Activated T-cell treated with anti-CD3 and anti-CD28 coated beads, Interleukin-2, amount 50 U/mL, for 24 hours (primary cell): ENCODE measurements at regions not wholly inside any gene's neighbourhood (a gene's known extent, or its start where the extent isn't known, plus 50 kb on each side); places are given as distances from the start of the nearest gene placed in this dataset.

ENCODE experiments used
- DNase-seq: peaks from one replicate; pipeline ENCODE4 v3.0.0-alpha.2; 2020
- H3K27ac Mint-ChIP-seq: 2 replicates; pipeline ENCODE4 v1.8.0; 2020; ENCODE audit warnings: mild to moderate bottlenecking, mixed read lengths
- H3K27me3 Mint-ChIP-seq: 2 replicates; pipeline ENCODE4 v1.8.0; 2020; ENCODE audit warnings: mixed read lengths
- H3K36me3 Mint-ChIP-seq: 2 replicates; pipeline ENCODE4 v1.8.0; 2020; ENCODE audit warnings: low read depth, mixed read lengths
- H3K4me1 Mint-ChIP-seq: 2 replicates; pipeline ENCODE4 v1.8.0; 2020; ENCODE audit warnings: low read depth, mixed read lengths
- H3K4me3 Mint-ChIP-seq: 2 replicates; pipeline ENCODE4 v1.8.0; 2020; ENCODE audit warnings: mild to moderate bottlenecking, moderate library complexity, mixed read lengths
- H3K9me3 Mint-ChIP-seq: 2 replicates; pipeline ENCODE4 v1.8.0; 2020; ENCODE audit warnings: mixed read lengths

DNA sequence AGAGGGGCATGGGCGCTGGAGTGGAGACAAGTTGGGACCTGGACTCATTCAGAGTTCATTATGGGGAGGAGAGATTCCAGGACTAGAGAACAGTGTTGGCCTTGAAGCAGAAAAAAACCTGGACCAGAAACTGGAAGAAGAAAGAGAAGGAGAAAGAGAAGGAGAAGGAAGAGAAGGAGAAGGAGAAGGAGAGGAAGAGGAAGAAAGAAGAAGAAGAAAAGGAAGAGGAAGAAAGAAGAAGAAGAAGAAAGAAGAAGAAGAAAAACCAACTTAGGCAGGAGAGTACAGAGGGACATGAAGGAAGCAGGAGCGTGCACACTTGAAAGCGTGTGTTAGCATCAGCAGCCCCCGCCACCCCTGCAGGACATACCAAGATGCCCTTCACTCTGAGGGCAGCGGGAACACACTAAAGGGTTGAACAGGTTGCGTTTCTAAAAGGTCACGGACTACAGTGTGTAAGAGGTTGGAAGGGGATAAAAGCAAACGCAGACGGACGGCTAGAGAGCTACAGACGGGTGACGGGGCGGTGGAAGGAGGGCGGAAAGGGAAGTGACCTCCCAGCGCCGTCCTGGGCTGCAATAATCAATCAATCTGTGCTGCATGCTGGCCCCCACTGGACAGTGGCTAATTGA lies 95.3 kb downstream of the SEC61G start:
- H3K27ac Mint-ChIP-seq = no peak overlapping the region
- peaks cover 17% of the 10 kb centered on the region for H3K4me1 Mint-ChIP-seq
- H3K9me3 Mint-ChIP-seq = no peaks in the 10 kb centered on the region
- peak overlapping the region; percentile 9 for H3K4me3 Mint-ChIP-seq
- H3K36me3 Mint-ChIP-seq = no peaks in the 10 kb centered on the region
- peaks cover 43% of the 10 kb centered on the region for H3K27me3 Mint-ChIP-seq
- no peak for DNase-seq

DNA sequence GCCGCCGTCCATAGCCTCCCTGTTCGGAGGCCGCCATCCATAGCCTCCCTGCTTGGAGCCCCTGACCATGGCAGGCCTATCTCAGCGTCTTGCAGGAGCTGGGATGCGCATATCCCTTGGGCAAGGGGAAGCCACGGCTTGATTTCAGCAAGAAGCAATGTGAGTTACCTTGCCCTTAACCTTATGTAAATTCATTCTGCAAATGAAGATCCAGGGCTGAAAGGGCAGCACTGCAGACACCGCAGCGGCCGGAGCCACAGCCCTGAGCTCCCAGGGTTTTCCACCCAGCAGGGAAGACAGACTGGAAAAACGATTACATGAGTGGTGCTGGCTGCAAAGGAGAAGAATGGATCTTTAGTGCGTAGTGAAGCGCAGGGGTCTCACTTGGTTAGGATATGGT lies 95.8 kb downstream of the SEC61G start:
- Mint-ChIP-seq H3K4me3 (no peak overlapping the region), H3K36me3 (no peaks in the 10 kb centered on the region), H3K27me3 (peaks cover 43% of the 10 kb centered on the region), H3K27ac (no peak overlapping the region), H3K4me1 (peaks cover 17% of the 10 kb centered on the region), H3K9me3 (no peaks in the 10 kb centered on the region)
- no peak for DNase-seq

DNA sequence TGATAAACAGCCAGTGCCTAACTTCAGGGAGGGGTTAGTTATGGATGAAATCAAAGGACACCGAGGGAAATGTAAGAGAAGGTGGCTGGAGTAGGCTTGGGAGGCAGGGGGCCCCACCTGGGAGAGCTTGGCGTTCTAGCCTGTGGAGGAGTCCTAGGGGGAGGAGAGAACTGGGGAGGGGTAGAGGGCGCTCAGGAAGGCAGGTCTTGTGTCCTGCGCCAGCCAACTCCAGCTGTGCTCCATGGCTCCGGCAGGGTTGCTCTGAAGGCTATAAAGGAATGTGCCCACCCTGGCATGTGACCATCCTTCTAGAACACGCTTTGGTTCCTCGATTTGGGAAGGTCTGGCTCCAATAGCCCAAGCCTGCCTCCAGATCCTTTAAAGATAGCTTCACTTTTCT lies 96.3 kb downstream of the SEC61G start:
- H3K4me3 Mint-ChIP-seq = no peak overlapping the region
- no peak for DNase-seq
- peaks cover 17% of the 10 kb centered on the region for H3K4me1 Mint-ChIP-seq
- no peaks in the 10 kb centered on the region for H3K36me3 Mint-ChIP-seq
- no peaks in the 10 kb centered on the region for H3K9me3 Mint-ChIP-seq
- peaks cover 43% of the 10 kb centered on the region for H3K27me3 Mint-ChIP-seq
- H3K27ac Mint-ChIP-seq = no peak overlapping the region

DNA sequence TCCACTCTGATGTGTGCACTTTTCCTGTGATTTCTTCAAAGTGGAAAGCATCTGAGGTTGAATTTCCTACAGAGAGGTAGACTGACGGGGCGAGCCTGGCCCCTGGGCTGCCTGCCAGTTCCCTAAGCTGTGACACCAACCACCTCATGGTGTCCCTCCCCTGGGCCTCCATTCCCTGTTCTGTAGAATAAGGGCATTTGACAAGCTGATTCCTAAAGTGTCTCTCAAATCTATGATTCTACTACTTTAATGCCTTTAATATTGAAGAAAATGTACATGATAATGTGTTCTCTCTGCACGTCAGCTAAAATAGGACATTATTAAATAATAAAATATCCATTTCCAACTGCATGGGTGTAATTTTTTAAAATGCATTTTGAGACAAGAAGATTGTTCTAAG lies 105.1 kb downstream of the SEC61G start:
- Mint-ChIP-seq H3K27me3 (no peaks in the 10 kb centered on the region), H3K4me1 (no peaks in the 10 kb centered on the region), H3K27ac (no peak overlapping the region), H3K4me3 (no peak overlapping the region), H3K36me3 (no peaks in the 10 kb centered on the region), H3K9me3 (peaks cover 3% of the 10 kb centered on the region)
- DNase-seq = no peak

DNA sequence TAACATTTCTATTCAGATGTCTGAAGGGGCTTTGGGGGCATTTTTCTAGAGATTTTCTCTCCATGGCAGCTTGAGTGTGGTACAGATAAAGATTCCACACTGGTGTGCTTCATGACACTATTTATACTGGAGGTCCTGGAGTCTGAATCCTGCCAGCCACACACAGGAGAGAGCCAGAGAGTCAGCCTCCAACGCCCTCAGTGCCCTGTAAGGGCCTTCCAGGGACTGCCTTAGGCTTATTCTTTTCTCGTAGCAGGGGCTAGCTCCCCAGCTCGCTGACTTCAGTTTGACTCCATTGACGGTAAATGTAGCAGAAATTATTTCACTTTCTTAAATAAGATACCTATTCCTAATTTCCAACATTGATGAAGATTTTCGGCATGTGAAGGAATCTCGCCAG lies 100.9 kb downstream of the VSTM2A start:
- H3K27me3 Mint-ChIP-seq = no peaks in the 10 kb centered on the region
- H3K36me3 Mint-ChIP-seq = no peaks in the 10 kb centered on the region
- peaks cover 3% of the 10 kb centered on the region for H3K9me3 Mint-ChIP-seq
- H3K4me1 Mint-ChIP-seq = no peaks in the 10 kb centered on the region
- no peak overlapping the region for H3K4me3 Mint-ChIP-seq
- DNase-seq = no peak
- no peak overlapping the region for H3K27ac Mint-ChIP-seq

DNA sequence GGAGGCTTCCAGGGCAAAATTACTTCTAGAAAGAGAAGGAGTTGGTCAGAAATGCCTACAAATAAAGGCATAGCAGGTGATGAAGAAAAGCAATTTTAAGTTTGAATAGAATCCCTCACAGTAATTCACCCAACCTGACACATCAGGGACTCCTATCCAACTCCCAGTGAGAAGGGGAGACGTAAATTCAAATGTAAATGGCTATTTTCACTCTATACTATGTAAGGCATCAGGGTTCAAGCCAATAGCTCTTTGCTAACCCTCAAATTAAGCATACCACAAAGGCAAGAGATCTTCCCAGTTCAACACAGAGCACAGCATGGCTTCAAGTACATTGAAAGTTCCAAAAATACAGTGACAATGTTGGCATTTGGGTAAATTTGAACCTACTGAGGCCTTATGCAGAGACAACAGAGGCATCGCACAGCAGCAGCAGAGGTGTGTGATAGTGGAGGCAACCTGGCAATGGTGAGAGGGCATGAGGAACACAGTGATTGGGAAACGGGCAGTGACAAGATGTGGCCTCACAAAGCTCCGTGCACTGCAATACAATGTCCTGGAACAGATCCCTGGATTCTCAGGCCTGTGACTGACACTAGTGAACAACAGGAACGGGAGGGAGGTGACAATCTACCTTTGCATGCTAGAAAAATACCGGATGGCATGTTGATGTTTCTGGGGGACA lies 95.7 kb downstream of the VSTM2A start:
- Mint-ChIP-seq H3K27me3 (no peaks in the 10 kb centered on the region), H3K4me3 (no peak overlapping the region), H3K36me3 (no peaks in the 10 kb centered on the region), H3K9me3 (no peaks in the 10 kb centered on the region), H3K27ac (no peak overlapping the region), H3K4me1 (no peaks in the 10 kb centered on the region)
- DNase-seq = no peak

DNA sequence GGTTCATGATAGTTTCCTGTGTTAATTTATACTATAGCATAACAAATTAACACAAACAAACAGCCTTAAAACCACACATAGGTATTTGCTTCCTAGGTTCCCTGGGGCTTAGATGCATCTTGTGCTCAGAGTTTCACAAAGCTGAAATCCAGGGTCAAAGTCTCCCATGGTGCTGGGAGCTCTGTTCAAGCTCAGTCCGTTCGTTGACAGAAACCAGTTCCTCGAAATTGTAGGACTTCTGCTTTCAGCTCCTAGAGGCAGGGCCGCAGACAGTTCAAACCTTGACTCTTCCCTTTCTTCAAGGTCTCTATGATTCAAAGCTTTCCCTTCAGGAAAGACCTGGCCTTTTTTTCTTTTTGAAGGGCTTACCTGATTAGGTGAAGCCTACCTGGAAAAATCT lies 90.5 kb downstream of the VSTM2A start:
- Mint-ChIP-seq H3K4me3 (no peak overlapping the region), H3K9me3 (peaks cover 15% of the 10 kb centered on the region), H3K27me3 (no peaks in the 10 kb centered on the region), H3K27ac (no peak overlapping the region), H3K4me1 (no peaks in the 10 kb centered on the region), H3K36me3 (no peaks in the 10 kb centered on the region)
- DNase-seq = no peak

DNA sequence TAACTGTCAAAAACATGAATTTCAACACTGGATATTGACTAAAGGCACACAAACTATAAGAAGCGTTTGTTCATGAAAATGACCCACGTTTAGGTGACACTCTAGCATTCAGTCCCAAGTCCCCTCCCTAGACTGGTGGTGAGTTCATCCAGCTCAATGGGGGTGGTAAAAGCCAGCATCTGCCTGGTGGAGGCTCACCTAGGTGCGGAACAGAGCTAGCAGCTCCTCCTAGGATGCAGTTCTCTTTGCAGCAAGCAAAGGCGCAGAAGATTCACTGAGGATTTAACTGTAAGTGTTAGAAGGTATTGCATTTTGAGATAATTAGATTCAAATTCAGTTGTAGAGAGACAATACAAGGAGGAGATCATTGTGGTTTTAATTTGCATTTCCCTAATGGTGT lies 87.6 kb downstream of the VSTM2A start:
- H3K4me3 Mint-ChIP-seq = no peak overlapping the region
- no peaks in the 10 kb centered on the region for H3K36me3 Mint-ChIP-seq
- no peaks in the 10 kb centered on the region for H3K4me1 Mint-ChIP-seq
- DNase-seq = no peak
- no peaks in the 10 kb centered on the region for H3K27me3 Mint-ChIP-seq
- peaks cover 15% of the 10 kb centered on the region for H3K9me3 Mint-ChIP-seq
- no peak overlapping the region for H3K27ac Mint-ChIP-seq

DNA sequence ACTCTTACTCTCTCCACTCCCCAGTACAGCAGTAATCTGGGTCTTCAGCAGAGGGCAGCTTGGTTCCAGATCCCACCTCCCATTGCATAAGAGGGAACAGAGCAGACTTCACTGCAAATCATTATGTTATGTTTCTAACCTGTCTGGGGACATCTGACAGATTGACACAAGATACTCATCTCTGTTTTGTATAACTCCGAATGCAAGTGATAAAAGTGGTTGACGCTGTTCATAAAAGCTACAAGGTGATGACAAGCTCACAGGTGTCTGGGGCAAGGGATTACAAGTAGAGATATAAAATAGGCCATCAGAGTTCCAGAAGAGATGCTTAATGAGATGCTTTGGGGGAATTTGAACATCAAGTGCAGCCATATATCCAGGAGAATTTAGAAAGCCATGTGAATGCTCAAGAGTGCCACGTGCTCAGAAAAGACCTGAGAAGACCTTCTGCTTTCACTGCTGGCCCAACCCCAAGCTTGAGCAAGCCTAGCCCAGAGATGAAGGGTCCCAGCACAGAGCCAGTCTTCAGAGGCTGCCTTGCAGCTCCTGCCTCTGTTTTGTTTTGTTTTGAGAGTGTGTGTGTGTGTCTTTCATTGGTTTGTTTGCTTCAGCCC lies 80.6 kb downstream of the VSTM2A start:
- H3K36me3 Mint-ChIP-seq = no peaks in the 10 kb centered on the region

More for the DNA sequence above, 80.6 kb downstream of the VSTM2A start:
- Mint-ChIP-seq H3K27ac (no peak overlapping the region), H3K4me1 (no peaks in the 10 kb centered on the region), H3K4me3 (no peak overlapping the region), H3K9me3 (no peaks in the 10 kb centered on the region), H3K27me3 (no peaks in the 10 kb centered on the region)
- no peak for DNase-seq
